ENCODE measurements at regions not wholly inside any gene's neighbourhood (a gene's known extent, or its start where the extent isn't known, plus 50 kb on each side); places are given as distances from the start of the nearest gene placed in this dataset.

DNA sequence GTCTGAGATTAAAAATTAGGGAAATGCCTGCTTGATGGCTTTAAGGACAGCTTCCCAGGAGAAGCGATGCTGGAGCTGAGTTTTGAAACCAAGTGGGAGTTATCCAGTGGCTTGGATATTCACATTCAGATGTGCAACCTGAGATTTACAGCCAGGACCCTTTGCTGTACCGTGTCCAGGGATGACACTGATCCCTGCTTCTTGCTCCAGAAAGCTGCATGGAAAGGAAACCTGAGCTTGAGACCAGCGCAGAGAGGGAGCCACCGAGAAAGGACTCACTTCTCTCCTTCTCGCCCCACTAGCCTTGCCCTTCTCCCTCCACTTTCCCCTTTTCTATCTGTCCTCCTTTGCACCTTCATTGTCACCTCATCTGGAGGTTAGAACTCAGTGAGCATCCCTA, 254.5 kb upstream of the PPARGC1A start:
- Histone ChIP-seq H3K36me3 (ENCODE audit: control insufficient read depth in 5 of 5, insufficient read depth in 5 of 5, low read length in 5 of 5) (no peaks in the 10 kb centered on the region), H3K9me3 (ENCODE audit: control insufficient read depth in 5 of 5, low read length in 5 of 5) (no peaks in the 10 kb centered on the region), H3K27me3 (ENCODE audit: control insufficient read depth in 5 of 5, insufficient read depth in 4 of 5, low read length in 5 of 5) (no peaks in the 10 kb centered on the region), H3K4me3 (ENCODE audit: low read depth in 1 of 5, low read length in 5 of 5) (no peak overlapping the region), H3K9ac (ENCODE audit: low read length in 5 of 5) (no peak overlapping the region), H3K4me1 (ENCODE audit: control insufficient read depth in 5 of 5, insufficient read depth in 5 of 5, low read length in 5 of 5) (peaks cover 0 to 6% (median 0%) of the 10 kb centered on the region in 5 donors), H3K27ac (ENCODE audit: low read depth, low read length) (no peak overlapping the region)

DNA sequence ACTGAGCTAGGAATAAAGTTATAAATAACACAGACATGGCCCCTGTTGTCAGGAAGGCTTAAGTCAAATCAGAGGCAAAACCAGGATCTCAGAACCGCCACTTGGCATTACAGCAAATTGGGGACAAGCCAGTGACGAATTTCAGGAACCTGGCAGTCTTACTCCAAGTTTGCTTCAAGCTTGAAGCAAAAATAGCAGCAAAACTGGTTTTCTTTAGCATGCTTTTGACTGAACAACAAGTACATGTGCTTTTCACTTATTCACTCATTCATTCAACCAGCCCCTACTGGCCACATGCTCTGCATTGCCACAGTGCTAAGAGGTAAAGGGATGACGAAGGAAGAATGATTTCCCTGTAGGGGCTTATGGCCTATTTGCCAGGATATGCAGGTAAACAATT, 253.9 kb upstream of the PPARGC1A start:
- H3K27me3 ChIP-seq (ENCODE audit: control insufficient read depth in 5 of 5, insufficient read depth in 4 of 5, low read length in 5 of 5): no peaks in the 10 kb centered on the region
- no peaks in the 10 kb centered on the region for H3K9me3 ChIP-seq (ENCODE audit: control insufficient read depth in 5 of 5, low read length in 5 of 5)
- peaks cover 0 to 6% (median 0%) of the 10 kb centered on the region in 5 donors for H3K4me1 ChIP-seq (ENCODE audit: control insufficient read depth in 5 of 5, insufficient read depth in 5 of 5, low read length in 5 of 5)
- H3K4me3 ChIP-seq (ENCODE audit: low read depth in 1 of 5, low read length in 5 of 5): no peak overlapping the region
- no peaks in the 10 kb centered on the region for H3K36me3 ChIP-seq (ENCODE audit: control insufficient read depth in 5 of 5, insufficient read depth in 5 of 5, low read length in 5 of 5)
- H3K9ac ChIP-seq (ENCODE audit: low read length in 5 of 5): no peak overlapping the region
- no peak overlapping the region for H3K27ac ChIP-seq (ENCODE audit: low read depth, low read length)

GRCh38 chr4:24141836-24142235, 252.0 kb upstream of the PPARGC1A start:
- peaks cover 0 to 16% (median 0%) of the 10 kb centered on the region in 5 donors for H3K4me1 ChIP-seq (ENCODE audit: control insufficient read depth in 5 of 5, insufficient read depth in 5 of 5, low read length in 5 of 5)
- no peak overlapping the region for H3K27ac ChIP-seq (ENCODE audit: low read depth, low read length)
- no peak overlapping the region for H3K4me3 ChIP-seq (ENCODE audit: low read depth in 1 of 5, low read length in 5 of 5)
- no peaks in the 10 kb centered on the region for H3K27me3 ChIP-seq (ENCODE audit: control insufficient read depth in 5 of 5, insufficient read depth in 4 of 5, low read length in 5 of 5)
- no peaks in the 10 kb centered on the region for H3K36me3 ChIP-seq (ENCODE audit: control insufficient read depth in 5 of 5, insufficient read depth in 5 of 5, low read length in 5 of 5)
- no peaks in the 10 kb centered on the region for H3K9me3 ChIP-seq (ENCODE audit: control insufficient read depth in 5 of 5, low read length in 5 of 5)
- no peak overlapping the region for H3K9ac ChIP-seq (ENCODE audit: low read length in 5 of 5)

DNA sequence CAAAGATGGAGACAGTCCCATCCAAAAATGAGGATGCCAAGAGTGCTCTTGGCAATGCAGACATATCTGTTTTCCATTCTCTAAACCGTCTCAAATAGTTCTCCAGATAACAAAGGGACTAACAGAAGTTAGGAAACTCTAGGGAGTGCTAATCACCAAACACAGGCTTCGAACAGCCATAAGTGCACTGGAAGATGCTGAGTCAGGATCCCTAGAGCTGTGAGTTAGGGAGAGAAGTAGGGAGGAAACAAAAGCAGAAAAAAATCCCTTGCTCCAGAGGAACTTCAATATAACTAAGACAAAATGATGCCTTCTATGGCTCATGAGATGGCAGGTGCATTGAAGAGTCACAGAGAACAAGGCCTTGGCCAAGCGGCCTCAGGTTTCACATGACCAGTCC, 251.0 kb upstream of the PPARGC1A start:
- Histone ChIP-seq H3K4me3 (ENCODE audit: low read depth in 1 of 5, low read length in 5 of 5) (no peak overlapping the region), H3K36me3 (ENCODE audit: control insufficient read depth in 5 of 5, insufficient read depth in 5 of 5, low read length in 5 of 5) (no peaks in the 10 kb centered on the region), H3K27ac (ENCODE audit: low read depth, low read length) (no peak overlapping the region), H3K9me3 (ENCODE audit: control insufficient read depth in 5 of 5, low read length in 5 of 5) (no peaks in the 10 kb centered on the region), H3K9ac (ENCODE audit: low read length in 5 of 5) (no peak overlapping the region), H3K27me3 (ENCODE audit: control insufficient read depth in 5 of 5, insufficient read depth in 4 of 5, low read length in 5 of 5) (no peaks in the 10 kb centered on the region), H3K4me1 (ENCODE audit: control insufficient read depth in 5 of 5, insufficient read depth in 5 of 5, low read length in 5 of 5) (peaks cover 0 to 16% (median 0%) of the 10 kb centered on the region in 5 donors)

DNA sequence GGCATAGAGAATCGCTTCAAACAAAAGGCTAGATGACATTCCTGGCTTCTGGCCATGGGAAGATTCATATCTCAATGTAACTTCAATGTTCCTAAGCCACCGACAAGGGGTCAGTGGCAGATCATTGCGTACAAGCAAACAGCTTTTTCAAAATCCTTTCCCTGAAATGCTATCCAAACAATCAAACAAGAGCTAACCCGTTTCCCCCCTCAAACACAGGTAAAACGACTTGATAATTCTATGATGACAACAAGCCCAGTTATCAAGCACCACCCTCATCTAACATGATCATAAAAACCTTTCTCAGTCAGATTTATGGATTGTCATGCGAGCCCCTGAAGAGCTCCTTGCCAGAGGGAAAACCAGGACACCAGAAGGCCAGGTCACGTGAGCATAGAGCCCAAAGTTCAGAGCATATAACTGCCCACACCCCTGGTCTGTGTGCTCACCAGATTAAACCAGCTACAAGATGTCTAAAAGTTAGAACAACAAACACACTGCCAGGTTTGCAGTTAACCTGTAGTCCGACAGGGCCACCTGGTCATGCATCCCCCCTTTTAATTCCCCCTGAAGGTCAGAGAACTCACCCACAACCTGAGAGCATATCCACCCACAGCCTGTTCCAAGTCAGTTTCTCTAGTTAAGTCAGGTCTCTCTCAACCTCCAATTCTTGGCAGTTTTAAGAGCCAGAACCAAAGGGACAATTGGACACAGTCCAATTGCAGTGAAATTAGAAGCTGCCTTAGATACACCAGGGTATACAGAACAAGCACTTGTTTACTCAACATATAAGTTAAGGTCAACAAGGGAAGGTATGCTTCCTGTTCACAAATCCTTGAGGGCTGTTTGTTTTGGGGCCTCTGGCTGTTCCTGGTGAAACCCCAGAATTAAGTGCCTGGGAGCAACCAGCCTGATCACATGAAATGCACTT, 248.1 kb upstream of the PPARGC1A start:
- Histone ChIP-seq H3K27ac (ENCODE audit: low read depth, low read length) (no peak overlapping the region), H3K9me3 (ENCODE audit: control insufficient read depth in 5 of 5, low read length in 5 of 5) (no peaks in the 10 kb centered on the region), H3K9ac (ENCODE audit: low read length in 5 of 5) (no peak overlapping the region), H3K4me1 (ENCODE audit: control insufficient read depth in 5 of 5, insufficient read depth in 5 of 5, low read length in 5 of 5) (peaks cover 0 to 11% (median 0%) of the 10 kb centered on the region in 5 donors), H3K36me3 (ENCODE audit: control insufficient read depth in 5 of 5, insufficient read depth in 5 of 5, low read length in 5 of 5) (no peaks in the 10 kb centered on the region), H3K4me3 (ENCODE audit: low read depth in 1 of 5, low read length in 5 of 5) (no peak overlapping the region), H3K27me3 (ENCODE audit: control insufficient read depth in 5 of 5, insufficient read depth in 4 of 5, low read length in 5 of 5) (no peaks in the 10 kb centered on the region)

- Histone ChIP-seq H3K27ac (ENCODE audit: low read depth, low read length) (no peak overlapping the region), H3K4me1 (ENCODE audit: control insufficient read depth in 5 of 5, insufficient read depth in 5 of 5, low read length in 5 of 5) (no peaks in the 10 kb centered on the region), H3K9me3 (ENCODE audit: control insufficient read depth in 5 of 5, low read length in 5 of 5) (no peaks in the 10 kb centered on the region), H3K4me3 (ENCODE audit: low read depth in 1 of 5, low read length in 5 of 5) (no peak overlapping the region), H3K9ac (ENCODE audit: low read length in 5 of 5) (no peak overlapping the region), H3K27me3 (ENCODE audit: control insufficient read depth in 5 of 5, insufficient read depth in 4 of 5, low read length in 5 of 5) (no peaks in the 10 kb centered on the region), H3K36me3 (ENCODE audit: control insufficient read depth in 5 of 5, insufficient read depth in 5 of 5, low read length in 5 of 5) (no peaks in the 10 kb centered on the region)
These were observed 242.3 kb upstream of the PPARGC1A start for GRCh38 chr4:24131954-24132673.

DNA sequence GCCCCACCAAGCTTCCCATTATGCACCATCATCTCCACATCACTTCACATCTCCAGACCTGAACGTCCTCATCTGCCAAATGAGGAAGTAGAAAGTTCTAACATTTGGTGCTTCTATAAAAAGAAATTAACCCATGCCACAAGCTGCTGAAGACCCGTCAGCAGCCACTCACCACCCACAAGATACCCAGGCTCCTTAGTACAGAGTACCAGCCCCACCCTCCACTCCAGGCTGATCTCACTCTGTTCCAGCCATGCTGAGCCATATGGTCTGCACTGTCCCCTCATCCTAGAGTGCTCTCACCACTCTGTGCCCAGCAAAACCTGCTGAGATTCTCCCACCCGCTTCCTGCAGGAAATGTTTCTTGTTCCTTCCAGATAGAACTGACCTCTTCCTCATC, 240.8 kb upstream of the PPARGC1A start:
- Histone ChIP-seq H3K4me1 (ENCODE audit: control insufficient read depth in 5 of 5, insufficient read depth in 5 of 5, low read length in 5 of 5) (no peaks in the 10 kb centered on the region), H3K27ac (ENCODE audit: low read depth, low read length) (no peak overlapping the region), H3K9ac (ENCODE audit: low read length in 5 of 5) (no peak overlapping the region), H3K4me3 (ENCODE audit: low read depth in 1 of 5, low read length in 5 of 5) (no peak overlapping the region), H3K9me3 (ENCODE audit: control insufficient read depth in 5 of 5, low read length in 5 of 5) (no peaks in the 10 kb centered on the region), H3K36me3 (ENCODE audit: control insufficient read depth in 5 of 5, insufficient read depth in 5 of 5, low read length in 5 of 5) (no peaks in the 10 kb centered on the region), H3K27me3 (ENCODE audit: control insufficient read depth in 5 of 5, insufficient read depth in 4 of 5, low read length in 5 of 5) (no peaks in the 10 kb centered on the region)

- no peaks in the 10 kb centered on the region for H3K9me3 ChIP-seq (ENCODE audit: control insufficient read depth in 5 of 5, low read length in 5 of 5)
- no peak overlapping the region for H3K4me3 ChIP-seq (ENCODE audit: low read depth in 1 of 5, low read length in 5 of 5)
- H3K36me3 ChIP-seq (ENCODE audit: control insufficient read depth in 5 of 5, insufficient read depth in 5 of 5, low read length in 5 of 5): no peaks in the 10 kb centered on the region
- no peak overlapping the region for H3K27ac ChIP-seq (ENCODE audit: low read depth, low read length)
- no peak overlapping the region for H3K9ac ChIP-seq (ENCODE audit: low read length in 5 of 5)
- no peaks in the 10 kb centered on the region for H3K4me1 ChIP-seq (ENCODE audit: control insufficient read depth in 5 of 5, insufficient read depth in 5 of 5, low read length in 5 of 5)
- no peaks in the 10 kb centered on the region for H3K27me3 ChIP-seq (ENCODE audit: control insufficient read depth in 5 of 5, insufficient read depth in 4 of 5, low read length in 5 of 5)
These were observed 236.9 kb upstream of the PPARGC1A start for GRCh38 chr4:24126776-24127175.

DNA sequence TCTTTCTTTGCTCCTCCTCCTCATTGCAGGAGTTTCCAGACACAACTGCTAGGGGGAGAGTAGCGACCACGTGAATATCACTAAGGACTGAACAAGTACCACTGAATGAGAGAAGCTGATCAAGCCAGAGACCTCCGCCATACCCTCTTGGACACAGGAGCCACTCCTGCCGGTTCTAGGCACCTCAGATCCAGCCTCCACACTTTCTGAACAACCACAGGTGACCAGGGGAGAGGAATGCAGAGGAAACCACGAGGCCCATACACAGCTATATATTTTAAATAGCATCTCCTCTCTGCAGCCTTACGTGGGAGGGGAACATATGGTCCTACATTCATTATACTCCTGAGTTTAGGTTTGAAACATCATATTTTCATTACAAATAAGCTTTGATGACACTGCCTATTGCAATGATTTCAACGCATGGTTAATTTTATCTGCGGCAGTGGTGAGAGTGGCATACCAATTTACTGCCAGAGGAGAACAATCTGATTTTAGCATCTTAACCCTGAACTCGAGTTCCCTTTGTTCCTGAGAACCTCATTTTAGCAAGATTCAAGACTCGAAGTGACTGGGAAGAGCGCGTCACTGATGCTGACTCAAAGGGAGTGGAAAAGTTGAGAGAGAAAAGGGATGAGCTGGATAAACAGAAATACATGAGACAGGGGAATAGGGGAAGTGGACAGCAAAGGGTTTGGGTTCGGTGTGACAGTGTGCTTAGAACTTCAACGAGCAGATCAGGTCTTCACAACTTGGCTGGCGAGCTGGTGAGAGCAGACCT, 231.7 kb upstream of the PPARGC1A start:
- H3K9me3 ChIP-seq (ENCODE audit: control insufficient read depth in 5 of 5, low read length in 5 of 5): no peaks in the 10 kb centered on the region

More for the DNA sequence above, 231.7 kb upstream of the PPARGC1A start:
- no peaks in the 10 kb centered on the region for H3K27me3 ChIP-seq (ENCODE audit: control insufficient read depth in 5 of 5, insufficient read depth in 4 of 5, low read length in 5 of 5)
- H3K9ac ChIP-seq (ENCODE audit: low read length in 5 of 5): no peak overlapping the region
- H3K36me3 ChIP-seq (ENCODE audit: control insufficient read depth in 5 of 5, insufficient read depth in 5 of 5, low read length in 5 of 5): no peaks in the 10 kb centered on the region
- no peak overlapping the region for H3K27ac ChIP-seq (ENCODE audit: low read depth, low read length)
- H3K4me3 ChIP-seq (ENCODE audit: low read depth in 1 of 5, low read length in 5 of 5): no peak overlapping the region
- H3K4me1 ChIP-seq (ENCODE audit: control insufficient read depth in 5 of 5, insufficient read depth in 5 of 5, low read length in 5 of 5): peaks cover 0 to 3% (median 0%) of the 10 kb centered on the region in 5 donors
